Suprapubic skin (tissue), 4 donors: ENCODE measurements at regions not wholly inside any gene's neighbourhood (a gene's known extent, or its start where the extent isn't known, plus 50 kb on each side); places are given as distances from the start of the nearest gene placed in this dataset.

Experiments
- EP300 ChIP-seq: sonication (generic); formaldehyde crosslinking; IDR thresholded peaks from one replicate; pipeline ENCODE4 v1.6.1; 2017; ENCODE audit warnings: antibody characterized with exemption
- POLR2AphosphoS5 ChIP-seq, 3 donors: sonication (generic); formaldehyde crosslinking; IDR thresholded peaks; one replicate each; pipeline ENCODE4 v1.6.1; 2017; ENCODE audit warnings: antibody characterized with exemption in 3 of 3
- TF ChIP-seq, protein P1 (sequence below), 2 donors: fragments of 200-600 bp in 1 of 2; fragments of 450-650 bp in 1 of 2; sonication (generic) in 1 of 2; IDR thresholded peaks; one replicate each; pipeline ENCODE4 v1.5.1; 2016 to 2019; ENCODE audit warnings: antibody characterized with exemption in 2 of 2, mild to moderate bottlenecking in 1 of 2, moderate library complexity in 1 of 2

DNA sequence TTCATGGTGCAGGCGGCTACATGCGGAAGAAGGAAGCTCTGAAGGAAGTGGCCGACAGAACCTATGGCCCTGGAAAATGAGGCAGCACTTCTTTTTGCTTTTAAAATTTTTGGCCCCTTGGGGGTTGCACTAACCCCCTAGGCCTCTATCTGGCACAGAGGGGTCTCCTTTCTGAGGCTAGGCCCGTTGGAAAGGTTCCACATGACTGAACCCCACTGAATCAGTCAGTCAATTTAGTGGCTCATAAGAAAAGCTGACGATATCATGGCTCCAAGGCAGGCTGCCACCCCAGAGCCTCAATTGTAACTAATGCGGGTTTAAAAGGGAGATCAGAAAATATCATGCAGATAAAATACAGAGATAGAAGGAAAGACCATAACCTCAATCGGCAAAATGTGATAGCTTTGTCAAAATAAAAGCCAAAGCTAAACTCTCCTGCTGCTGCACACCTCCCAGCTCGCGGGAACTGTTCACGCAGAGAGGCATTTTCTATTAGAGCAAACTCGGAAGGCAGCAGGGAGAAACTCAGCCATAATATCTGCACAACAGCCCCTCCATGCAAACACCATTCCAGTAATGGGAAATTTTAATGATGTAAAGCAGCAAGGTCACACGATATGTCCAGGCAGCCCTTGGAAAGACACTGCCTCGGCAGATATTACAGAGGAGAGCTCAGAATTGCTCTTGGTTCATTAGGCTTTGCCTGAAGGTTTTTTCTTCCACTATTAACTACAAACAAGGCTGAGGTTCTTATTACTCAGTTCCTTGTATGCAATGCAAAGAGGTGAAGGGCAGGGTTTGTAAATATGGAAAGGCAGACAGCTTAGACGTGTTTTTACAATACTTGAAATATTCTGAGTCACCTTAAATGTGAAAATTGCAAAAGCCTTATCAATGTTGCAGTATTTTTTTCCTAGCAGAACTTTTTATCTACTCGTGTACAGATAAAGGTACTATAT is 200.4 kb upstream of the PMFBP1 start:
- TF ChIP-seq, protein P1, sequence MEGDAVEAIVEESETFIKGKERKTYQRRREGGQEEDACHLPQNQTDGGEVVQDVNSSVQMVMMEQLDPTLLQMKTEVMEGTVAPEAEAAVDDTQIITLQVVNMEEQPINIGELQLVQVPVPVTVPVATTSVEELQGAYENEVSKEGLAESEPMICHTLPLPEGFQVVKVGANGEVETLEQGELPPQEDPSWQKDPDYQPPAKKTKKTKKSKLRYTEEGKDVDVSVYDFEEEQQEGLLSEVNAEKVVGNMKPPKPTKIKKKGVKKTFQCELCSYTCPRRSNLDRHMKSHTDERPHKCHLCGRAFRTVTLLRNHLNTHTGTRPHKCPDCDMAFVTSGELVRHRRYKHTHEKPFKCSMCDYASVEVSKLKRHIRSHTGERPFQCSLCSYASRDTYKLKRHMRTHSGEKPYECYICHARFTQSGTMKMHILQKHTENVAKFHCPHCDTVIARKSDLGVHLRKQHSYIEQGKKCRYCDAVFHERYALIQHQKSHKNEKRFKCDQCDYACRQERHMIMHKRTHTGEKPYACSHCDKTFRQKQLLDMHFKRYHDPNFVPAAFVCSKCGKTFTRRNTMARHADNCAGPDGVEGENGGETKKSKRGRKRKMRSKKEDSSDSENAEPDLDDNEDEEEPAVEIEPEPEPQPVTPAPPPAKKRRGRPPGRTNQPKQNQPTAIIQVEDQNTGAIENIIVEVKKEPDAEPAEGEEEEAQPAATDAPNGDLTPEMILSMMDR (IDR thresholded peaks at IDR 0.05) = no peak
- TF ChIP-seq POLR2AphosphoS5 (IDR thresholded peaks at IDR 0.05) = no peak
- no peak for TF ChIP-seq EP300
